Mesenchymal stem cell (in vitro differentiated cells and primary cell): ENCODE measurements at regions not wholly inside any gene's neighbourhood (a gene's known extent, or its start where the extent isn't known, plus 50 kb on each side); places are given as distances from the start of the nearest gene placed in this dataset.

Source experiments
- DNase-seq: peaks from one replicate; pipeline ENCODE4 v3.0.0-alpha.2; 2013
- H2AFZ ChIP-seq: one replicate; pipeline ENCODE4 v1.6.1; 2013; ENCODE audit warnings: low read depth, mild to moderate bottlenecking, control low read depth, inconsistent platforms, low read length, moderate library complexity
- H2AK5ac ChIP-seq: 2 replicates; pipeline ENCODE4 v1.6.1; 2013; ENCODE audit warnings: low read length, moderate library complexity, mild to moderate bottlenecking, inconsistent platforms; ENCODE audit not compliant: severe bottlenecking
- H2BK120ac ChIP-seq: one replicate; pipeline ENCODE4 v1.6.1; 2013; ENCODE audit warnings: low read depth, mild to moderate bottlenecking, inconsistent platforms, low read length, moderate library complexity
- H2BK12ac ChIP-seq, 2 experiments: one replicate each; pipeline ENCODE4 v1.6.1; 2013; ENCODE audit warnings: inconsistent platforms in 2 of 2, low read length in 2 of 2, mild to moderate bottlenecking in 2 of 2, moderate library complexity in 2 of 2, control low read depth in 1 of 2
- H2BK15ac ChIP-seq: one replicate; pipeline ENCODE4 v1.6.1; 2013; ENCODE audit warnings: mild to moderate bottlenecking, low read depth, inconsistent platforms; ENCODE audit not compliant: poor library complexity, severe bottlenecking
- H2BK5ac ChIP-seq: 2 replicates; pipeline ENCODE4 v1.6.1; 2013; ENCODE audit warnings: low read depth, mild to moderate bottlenecking, low read length, control low read depth, inconsistent platforms; ENCODE audit not compliant: poor library complexity, severe bottlenecking
- H3K14ac ChIP-seq, 2 experiments: one replicate each; pipeline ENCODE4 v1.6.1; 2013; ENCODE audit warnings: inconsistent platforms in 2 of 2, low read length in 2 of 2, control low read depth in 1 of 2, mild to moderate bottlenecking in 1 of 2, moderate library complexity in 1 of 2
- H3K18ac ChIP-seq, 2 experiments: one replicate each; pipeline ENCODE4 v1.6.1; 2013; ENCODE audit warnings: inconsistent platforms in 2 of 2, low read length in 2 of 2, control low read depth in 1 of 2, low read depth in 1 of 2, mild to moderate bottlenecking in 1 of 2
- H3K23ac ChIP-seq, 2 experiments: one replicate each; pipeline ENCODE4 v1.6.1; 2013; ENCODE audit warnings: inconsistent platforms in 2 of 2, low read length in 2 of 2, mild to moderate bottlenecking in 2 of 2, moderate library complexity in 2 of 2, control low read depth in 1 of 2
- H3K27ac ChIP-seq: 2 replicates; pipeline ENCODE4 v1.5.1; 2013; ENCODE audit warnings: mild to moderate bottlenecking, moderate library complexity, low read length, control low read depth, inconsistent platforms; ENCODE audit not compliant: poor library complexity, severe bottlenecking
- H3K27me3 ChIP-seq, 2 experiments: 2 replicates each; pipeline versions ENCODE4 v1.6.1 to v1.7.0; 2013; ENCODE audit warnings: low read length in 2 of 2, mild to moderate bottlenecking in 2 of 2, moderate library complexity in 2 of 2, control low read depth in 1 of 2, inconsistent platforms in 1 of 2; ENCODE audit not compliant: control insufficient read depth in 1 of 2, insufficient read depth in 1 of 2
- H3K36me3 ChIP-seq, 2 experiments: 2 replicates each; pipeline versions ENCODE4 v1.6.1 to v1.7.0; 2013; ENCODE audit warnings: low read length in 2 of 2, control low read depth in 1 of 2, inconsistent platforms in 1 of 2, low read depth in 1 of 2, mild to moderate bottlenecking in 1 of 2; ENCODE audit not compliant: insufficient read depth in 2 of 2, control insufficient read depth in 1 of 2
- H3K4ac ChIP-seq, 2 experiments: one replicate each; pipeline ENCODE4 v1.6.1; 2013; ENCODE audit warnings: inconsistent platforms in 2 of 2, low read length in 2 of 2, mild to moderate bottlenecking in 2 of 2, moderate library complexity in 2 of 2, control low read depth in 1 of 2, low read depth in 1 of 2
- H3K4me1 ChIP-seq: 2 replicates; pipeline ENCODE4 v1.6.1; 2013; ENCODE audit warnings: low read depth, low read length, control low read depth; ENCODE audit not compliant: control insufficient read depth, insufficient read depth
- H3K4me2 ChIP-seq: 2 replicates; pipeline ENCODE4 v1.6.1; 2013; ENCODE audit warnings: low read length, mild to moderate bottlenecking, inconsistent platforms; ENCODE audit not compliant: poor library complexity, severe bottlenecking
- H3K4me3 ChIP-seq, 2 experiments: 2 replicates each; pipeline versions ENCODE4 v1.5.1 to v1.7.0; 2013; ENCODE audit warnings: low read length in 2 of 2, mild to moderate bottlenecking in 2 of 2, control low read depth in 1 of 2, low read depth in 1 of 2; ENCODE audit not compliant: insufficient read depth in 1 of 2
- H3K79me1 ChIP-seq: replicated peaks from 2 replicates; pipeline ENCODE4 v1.6.1; 2013; ENCODE audit warnings: mild to moderate bottlenecking, control low read depth, low read length, inconsistent platforms; ENCODE audit not compliant: poor library complexity, severe bottlenecking
- H3K9ac ChIP-seq: 2 replicates; pipeline ENCODE4 v1.7.0; 2013; ENCODE audit warnings: mild to moderate bottlenecking, low read length, moderate library complexity
- H3K9me3 ChIP-seq: 2 replicates; pipeline ENCODE4 v1.7.0; 2013; ENCODE audit warnings: mild to moderate bottlenecking, low read length; ENCODE audit not compliant: control insufficient read depth
- H4K8ac ChIP-seq: one replicate; pipeline ENCODE4 v1.6.1; 2013; ENCODE audit warnings: inconsistent platforms, mild to moderate bottlenecking, low read length, moderate library complexity
- H4K91ac ChIP-seq: one replicate; pipeline ENCODE4 v1.6.1; 2013; ENCODE audit warnings: mild to moderate bottlenecking, low read length, inconsistent platforms
- WGBS: methylation state at CpG from one replicate; pipeline ENCODE4 v1.1.7; 2013; ENCODE audit warnings: mixed read lengths; 5-methylcytosine and 5-hydroxymethylcytosine counted together

GRCh38 chr9:1712861-1713450 is 302.2 kb upstream of the SMARCA2 start:
- Histone ChIP-seq H3K18ac (no peak overlapping the region), H3K9me3 (no peaks in the 10 kb centered on the region), H3K4me3 (no peak overlapping the region), H3K4ac (no peak overlapping the region), H2AFZ (no peak overlapping the region), H3K27me3 (no peaks in the 10 kb centered on the region), H3K36me3 (no peaks in the 10 kb centered on the region), H3K4me2 (no peak overlapping the region), H2BK120ac (no peak overlapping the region), H4K8ac (no peak overlapping the region), H2BK15ac (no peak overlapping the region), H2AK5ac (no peak overlapping the region), H2BK5ac (no peak overlapping the region), H3K27ac (no peak overlapping the region), H3K9ac (no peak overlapping the region), H3K4me1 (no peaks in the 10 kb centered on the region), H2BK12ac (no peak overlapping the region), H4K91ac (no peak overlapping the region), H3K14ac (no peak overlapping the region), H3K79me1 (no peaks in the 10 kb centered on the region), H3K23ac (no peak overlapping the region)
- WGBS, result 54% methylated on average over 3 of the region's 6 CpGs
- no peak for DNase-seq

- H3K4ac ChIP-seq, result no peak overlapping the region
- H3K9ac ChIP-seq, result no peak overlapping the region
- no peaks in the 10 kb centered on the region for H3K27me3 ChIP-seq
- no peak for DNase-seq
- H2AFZ ChIP-seq, result no peak overlapping the region
- no peaks in the 10 kb centered on the region for H3K9me3 ChIP-seq
- H2BK12ac ChIP-seq, result no peak overlapping the region
- H2BK5ac ChIP-seq, result no peak overlapping the region
- no peak overlapping the region for H3K23ac ChIP-seq
- H3K4me1 ChIP-seq, result no peaks in the 10 kb centered on the region
- H3K18ac ChIP-seq, result no peak overlapping the region
- 89% methylated on average over 1 of the region's 3 CpGs for WGBS
- H3K79me1 ChIP-seq, result no peaks in the 10 kb centered on the region
- no peak overlapping the region for H3K4me2 ChIP-seq
- no peaks in the 10 kb centered on the region for H3K36me3 ChIP-seq
- H2AK5ac ChIP-seq, result no peak overlapping the region
- no peak overlapping the region for H4K8ac ChIP-seq
- H3K27ac ChIP-seq, result no peak overlapping the region
- H2BK120ac ChIP-seq, result no peak overlapping the region
- no peak overlapping the region for H2BK15ac ChIP-seq
- H3K14ac ChIP-seq, result no peak overlapping the region
- no peak overlapping the region for H4K91ac ChIP-seq
- no peak overlapping the region for H3K4me3 ChIP-seq
Measured at GRCh38 chr9:1713841-1714240, 301.3 kb upstream of the SMARCA2 start.

- Histone ChIP-seq H3K4ac (no peak overlapping the region), H3K4me3 (no peak overlapping the region), H3K79me1 (no peaks in the 10 kb centered on the region), H3K9me3 (no peaks in the 10 kb centered on the region), H2AFZ (no peak overlapping the region), H3K9ac (no peak overlapping the region), H3K27me3 (no peaks in the 10 kb centered on the region), H2AK5ac (no peak overlapping the region), H3K14ac (no peak overlapping the region), H2BK15ac (no peak overlapping the region), H2BK5ac (no peak overlapping the region), H2BK120ac (no peak overlapping the region), H4K91ac (no peak overlapping the region), H3K4me2 (no peak overlapping the region), H3K4me1 (no peaks in the 10 kb centered on the region), H4K8ac (no peak overlapping the region), H3K18ac (no peak overlapping the region), H3K36me3 (no peaks in the 10 kb centered on the region), H3K27ac (no peak overlapping the region), H2BK12ac (no peak overlapping the region), H3K23ac (no peak overlapping the region)
- no peak for DNase-seq
- no CpG with 5 or more reads among the region's 2 CpGs for WGBS
Measured at GRCh38 chr9:1717882-1718281, 297.3 kb upstream of the SMARCA2 start.

GRCh38 chr9:1718836-1719235 is 296.3 kb upstream of the SMARCA2 start:
- H3K18ac ChIP-seq, result no peak overlapping the region
- H3K4ac ChIP-seq, result no peak overlapping the region
- H2BK12ac ChIP-seq, result no peak overlapping the region
- H4K91ac ChIP-seq, result no peak overlapping the region
- no peak overlapping the region for H2BK120ac ChIP-seq
- H2AFZ ChIP-seq, result no peak overlapping the region
- DNase-seq, result no peak
- no peaks in the 10 kb centered on the region for H3K27me3 ChIP-seq
- no peaks in the 10 kb centered on the region for H3K79me1 ChIP-seq
- H2AK5ac ChIP-seq, result no peak overlapping the region
- no peak overlapping the region for H4K8ac ChIP-seq
- 40% methylated on average over 1 of the region's 3 CpGs for WGBS
- H3K4me3 ChIP-seq, result no peak overlapping the region
- H3K23ac ChIP-seq, result no peak overlapping the region
- no peak overlapping the region for H2BK15ac ChIP-seq
- no peak overlapping the region for H3K9ac ChIP-seq
- no peak overlapping the region for H3K14ac ChIP-seq
- H3K9me3 ChIP-seq, result no peaks in the 10 kb centered on the region
- H3K27ac ChIP-seq, result no peak overlapping the region
- no peak overlapping the region for H2BK5ac ChIP-seq
- H3K4me2 ChIP-seq, result no peak overlapping the region
- H3K4me1 ChIP-seq, result no peaks in the 10 kb centered on the region
- H3K36me3 ChIP-seq, result no peaks in the 10 kb centered on the region
